GM23338 (cell line): ENCODE measurements at regions not wholly inside any gene's neighbourhood (a gene's known extent, or its start where the extent isn't known, plus 50 kb on each side); places are given as distances from the start of the nearest gene placed in this dataset.
"Not testable (repeated sequence)": the region's sequence is repeated elsewhere in the genome, so short reads cannot be mapped to it uniquely, and the experiment has no call there.

ENCODE experiments used
- ATAC-seq: fragments of 200-7000 bp; cut with Tn5 transposase; 3 replicates; pipeline ENCODE4 v1.9.1; 2020
- DNase-seq: peaks from one replicate; pipeline ENCODE4 v3.0.0-alpha.2; 2015; ENCODE audit warnings: low spot score
- H2AFZ ChIP-seq: fragments of 200-600 bp; sonication (generic); 2 replicates; pipeline ENCODE4 v1.8.0; 2016; ENCODE audit warnings: antibody characterized with exemption, mild to moderate bottlenecking, moderate library complexity
- H3F3A ChIP-seq: fragments of 200-600 bp; sonication (generic); replicated peaks from 2 replicates; pipeline ENCODE4 v1.8.0; 2017; ENCODE audit warnings: antibody characterized with exemption, mixed run types, low read depth
- H3K27ac ChIP-seq: fragments of 200-600 bp; sonication (generic); 2 replicates; pipeline ENCODE4 v1.6.1; 2016; ENCODE audit warnings: low read depth
- H3K27me3 ChIP-seq: fragments of 200-600 bp; sonication (generic); 2 replicates; pipeline ENCODE4 v1.8.0; 2016; ENCODE audit warnings: mild to moderate bottlenecking, mixed run types, moderate library complexity; ENCODE audit not compliant: insufficient read depth
- H3K36me3 ChIP-seq: fragments of 200-600 bp; sonication (generic); 2 replicates; pipeline ENCODE4 v1.8.0; 2016; ENCODE audit warnings: mild to moderate bottlenecking; ENCODE audit not compliant: insufficient read depth
- H3K4me1 ChIP-seq: fragments of 200-600 bp; sonication (generic); 2 replicates; pipeline ENCODE4 v1.8.0; 2016; ENCODE audit warnings: mild to moderate bottlenecking, moderate library complexity; ENCODE audit not compliant: insufficient read depth
- H3K4me2 ChIP-seq: fragments of 200-600 bp; sonication (generic); 2 replicates; pipeline ENCODE4 v1.7.1; 2017; ENCODE audit warnings: mixed run types
- H3K4me3 ChIP-seq: fragments of 200-600 bp; sonication (generic); 2 replicates; pipeline ENCODE4 v1.6.1; 2016; ENCODE audit warnings: mixed run types
- H3K79me2 ChIP-seq: fragments of 200-600 bp; sonication (generic); replicated peaks from 2 replicates; pipeline ENCODE4 v1.8.0; 2017; ENCODE audit warnings: mild to moderate bottlenecking; ENCODE audit not compliant: insufficient read depth
- H3K9me2 ChIP-seq: fragments of 200-600 bp; sonication (generic); 2 replicates; pipeline ENCODE4 v1.8.0; 2017; ENCODE audit not compliant: insufficient read depth
- H4K20me1 ChIP-seq: fragments of 200-600 bp; sonication (generic); replicated peaks from 2 replicates; pipeline ENCODE4 v1.8.0; 2017; ENCODE audit warnings: mild to moderate bottlenecking; ENCODE audit not compliant: insufficient read depth
- H3K27ac Mint-ChIP-seq: 2 replicates; pipeline ENCODE4 v1.8.0; 2020; ENCODE audit warnings: inconsistent platforms, mild to moderate bottlenecking, moderate library complexity, mixed read lengths
- H3K27me3 Mint-ChIP-seq: 3 replicates; pipeline ENCODE4 v1.8.0; 2022; ENCODE audit warnings: low read depth, mild to moderate bottlenecking, moderate library complexity, mixed read lengths, inconsistent platforms; ENCODE audit not compliant: insufficient read depth, poor library complexity
- H3K36me3 Mint-ChIP-seq: 3 replicates; pipeline ENCODE4 v1.8.0; 2021; ENCODE audit warnings: low read depth, mild to moderate bottlenecking, inconsistent platforms, moderate library complexity, mixed read lengths
- H3K4me1 Mint-ChIP-seq: 3 replicates; pipeline ENCODE4 v1.8.0; 2020; ENCODE audit warnings: mild to moderate bottlenecking, inconsistent platforms, mixed read lengths
- H3K4me3 Mint-ChIP-seq: 3 replicates; pipeline ENCODE4 v1.8.0; 2021; ENCODE audit warnings: moderate library complexity, mild to moderate bottlenecking, inconsistent platforms, mixed read lengths
- H3K9me3 Mint-ChIP-seq: 3 replicates; pipeline ENCODE4 v1.8.0; 2020; ENCODE audit warnings: moderate library complexity, mild to moderate bottlenecking, inconsistent platforms, mixed read lengths
- CREB1 ChIP-seq: fragments of 250-450 bp; sonication (Bioruptor Pico); IDR thresholded peaks from 2 replicates; pipeline ENCODE4 v1.5.0; 2020; ENCODE audit warnings: low read depth, mild to moderate bottlenecking, moderate library complexity
- EZH2 ChIP-seq: fragments of 200-600 bp; sonication (generic); IDR thresholded peaks from one replicate; pipeline ENCODE4 v1.8.0; 2017; ENCODE audit warnings: antibody characterized with exemption, mild to moderate bottlenecking, low read depth; ENCODE audit not compliant: unreplicated experiment
- EZH2phosphoT487 ChIP-seq: fragments of 200-600 bp; sonication (generic); IDR thresholded peaks from one replicate; pipeline ENCODE4 v1.8.1; 2018; ENCODE audit warnings: antibody characterized with exemption; ENCODE audit not compliant: unreplicated experiment
- JUNB ChIP-seq: IDR thresholded peaks from one replicate; pipeline ENCODE4 v1.6.1; 2016; ENCODE audit warnings: antibody characterized with exemption; ENCODE audit not compliant: unreplicated experiment
- POLR2AphosphoS5 ChIP-seq: IDR thresholded peaks from 2 replicates; pipeline ENCODE4 v1.6.1; 2016; ENCODE audit warnings: antibody characterized with exemption, low read depth
- STAT1 ChIP-seq: IDR thresholded peaks from one replicate; pipeline ENCODE4 v1.6.1; 2016; ENCODE audit warnings: antibody characterized with exemption; ENCODE audit not compliant: unreplicated experiment
- ZNF114 ChIP-seq: fragments of 250-450 bp; sonication (Bioruptor Pico); IDR thresholded peaks from 2 replicates; pipeline ENCODE4 v1.5.0; 2020; ENCODE audit warnings: mild to moderate bottlenecking, moderate library complexity
- ZNF331 ChIP-seq: fragments of 250-450 bp; sonication (Bioruptor Pico); IDR thresholded peaks from 2 replicates; pipeline ENCODE4 v1.5.0; 2020; ENCODE audit warnings: low read depth, mild to moderate bottlenecking, moderate library complexity
- TF ChIP-seq, protein P1 (sequence below): fragments of 250-450 bp; sonication (Bioruptor Pico); IDR thresholded peaks from 2 replicates; pipeline ENCODE4 v1.5.0; 2020; ENCODE audit warnings: mild to moderate bottlenecking, moderate library complexity
- TF ChIP-seq, protein P2 (sequence below): IDR thresholded peaks from one replicate; pipeline ENCODE4 v1.6.1; 2018; ENCODE audit warnings: antibody characterized with exemption; ENCODE audit not compliant: unreplicated experiment

DNA sequence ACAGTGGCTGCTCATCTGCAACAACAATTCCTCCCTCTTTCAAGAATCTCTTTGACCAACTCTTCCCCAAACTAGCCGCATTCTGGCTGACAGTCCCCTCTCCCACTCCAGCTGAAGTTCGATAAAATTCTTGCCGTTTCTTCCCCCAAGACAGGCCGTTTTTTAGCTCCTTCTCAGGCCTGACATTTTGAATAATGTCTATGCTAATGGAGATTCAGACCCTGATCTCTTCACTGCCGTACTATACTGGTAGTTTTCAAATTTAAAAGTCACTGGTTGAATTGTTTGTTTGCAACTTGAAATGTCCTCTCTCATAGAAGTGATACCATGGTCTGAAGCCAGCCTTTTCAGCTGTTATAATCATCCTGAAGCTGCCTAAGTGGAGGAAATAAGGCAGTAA, 65.9 kb upstream of the AMN1 start:
- no peaks in the 10 kb centered on the region for H3K9me2 ChIP-seq
- no peak overlapping the region for H3K27ac ChIP-seq
- no peak overlapping the region for H3K4me3 ChIP-seq
- no peak for ATAC-seq
- H4K20me1 ChIP-seq: no peaks in the 10 kb centered on the region
- no peak overlapping the region for H3K4me2 ChIP-seq
- peaks cover 10% of the 10 kb centered on the region; the same call in 1 of the 3 replicates for H3K4me1 Mint-ChIP-seq
- H2AFZ ChIP-seq: peak overlapping the region; percentile 90
- H3K79me2 ChIP-seq: no peaks in the 10 kb centered on the region
- H3K36me3 Mint-ChIP-seq: no peaks in the 10 kb centered on the region
- no peak overlapping the region for H3K4me3 Mint-ChIP-seq
- no peaks in the 10 kb centered on the region for H3K9me3 Mint-ChIP-seq
- H3F3A ChIP-seq: no peaks in the 10 kb centered on the region
- no peak overlapping the region for H3K27ac Mint-ChIP-seq
- no peaks in the 10 kb centered on the region for H3K27me3 ChIP-seq
- H3K4me1 ChIP-seq: no peaks in the 10 kb centered on the region
- H3K36me3 ChIP-seq: no peaks in the 10 kb centered on the region
- H3K27me3 Mint-ChIP-seq: peaks cover 9% of the 10 kb centered on the region
- TF ChIP-seq EZH2phosphoT487 (no peak), STAT1 (no peak), EZH2 (no peak), POLR2AphosphoS5 (no peak), ZNF331 (CRISPR knock-in tag) (no peak), CREB1 (no peak), ZNF114 (CRISPR knock-in tag) (no peak), JUNB (no peak)
- TF ChIP-seq, protein P1, sequence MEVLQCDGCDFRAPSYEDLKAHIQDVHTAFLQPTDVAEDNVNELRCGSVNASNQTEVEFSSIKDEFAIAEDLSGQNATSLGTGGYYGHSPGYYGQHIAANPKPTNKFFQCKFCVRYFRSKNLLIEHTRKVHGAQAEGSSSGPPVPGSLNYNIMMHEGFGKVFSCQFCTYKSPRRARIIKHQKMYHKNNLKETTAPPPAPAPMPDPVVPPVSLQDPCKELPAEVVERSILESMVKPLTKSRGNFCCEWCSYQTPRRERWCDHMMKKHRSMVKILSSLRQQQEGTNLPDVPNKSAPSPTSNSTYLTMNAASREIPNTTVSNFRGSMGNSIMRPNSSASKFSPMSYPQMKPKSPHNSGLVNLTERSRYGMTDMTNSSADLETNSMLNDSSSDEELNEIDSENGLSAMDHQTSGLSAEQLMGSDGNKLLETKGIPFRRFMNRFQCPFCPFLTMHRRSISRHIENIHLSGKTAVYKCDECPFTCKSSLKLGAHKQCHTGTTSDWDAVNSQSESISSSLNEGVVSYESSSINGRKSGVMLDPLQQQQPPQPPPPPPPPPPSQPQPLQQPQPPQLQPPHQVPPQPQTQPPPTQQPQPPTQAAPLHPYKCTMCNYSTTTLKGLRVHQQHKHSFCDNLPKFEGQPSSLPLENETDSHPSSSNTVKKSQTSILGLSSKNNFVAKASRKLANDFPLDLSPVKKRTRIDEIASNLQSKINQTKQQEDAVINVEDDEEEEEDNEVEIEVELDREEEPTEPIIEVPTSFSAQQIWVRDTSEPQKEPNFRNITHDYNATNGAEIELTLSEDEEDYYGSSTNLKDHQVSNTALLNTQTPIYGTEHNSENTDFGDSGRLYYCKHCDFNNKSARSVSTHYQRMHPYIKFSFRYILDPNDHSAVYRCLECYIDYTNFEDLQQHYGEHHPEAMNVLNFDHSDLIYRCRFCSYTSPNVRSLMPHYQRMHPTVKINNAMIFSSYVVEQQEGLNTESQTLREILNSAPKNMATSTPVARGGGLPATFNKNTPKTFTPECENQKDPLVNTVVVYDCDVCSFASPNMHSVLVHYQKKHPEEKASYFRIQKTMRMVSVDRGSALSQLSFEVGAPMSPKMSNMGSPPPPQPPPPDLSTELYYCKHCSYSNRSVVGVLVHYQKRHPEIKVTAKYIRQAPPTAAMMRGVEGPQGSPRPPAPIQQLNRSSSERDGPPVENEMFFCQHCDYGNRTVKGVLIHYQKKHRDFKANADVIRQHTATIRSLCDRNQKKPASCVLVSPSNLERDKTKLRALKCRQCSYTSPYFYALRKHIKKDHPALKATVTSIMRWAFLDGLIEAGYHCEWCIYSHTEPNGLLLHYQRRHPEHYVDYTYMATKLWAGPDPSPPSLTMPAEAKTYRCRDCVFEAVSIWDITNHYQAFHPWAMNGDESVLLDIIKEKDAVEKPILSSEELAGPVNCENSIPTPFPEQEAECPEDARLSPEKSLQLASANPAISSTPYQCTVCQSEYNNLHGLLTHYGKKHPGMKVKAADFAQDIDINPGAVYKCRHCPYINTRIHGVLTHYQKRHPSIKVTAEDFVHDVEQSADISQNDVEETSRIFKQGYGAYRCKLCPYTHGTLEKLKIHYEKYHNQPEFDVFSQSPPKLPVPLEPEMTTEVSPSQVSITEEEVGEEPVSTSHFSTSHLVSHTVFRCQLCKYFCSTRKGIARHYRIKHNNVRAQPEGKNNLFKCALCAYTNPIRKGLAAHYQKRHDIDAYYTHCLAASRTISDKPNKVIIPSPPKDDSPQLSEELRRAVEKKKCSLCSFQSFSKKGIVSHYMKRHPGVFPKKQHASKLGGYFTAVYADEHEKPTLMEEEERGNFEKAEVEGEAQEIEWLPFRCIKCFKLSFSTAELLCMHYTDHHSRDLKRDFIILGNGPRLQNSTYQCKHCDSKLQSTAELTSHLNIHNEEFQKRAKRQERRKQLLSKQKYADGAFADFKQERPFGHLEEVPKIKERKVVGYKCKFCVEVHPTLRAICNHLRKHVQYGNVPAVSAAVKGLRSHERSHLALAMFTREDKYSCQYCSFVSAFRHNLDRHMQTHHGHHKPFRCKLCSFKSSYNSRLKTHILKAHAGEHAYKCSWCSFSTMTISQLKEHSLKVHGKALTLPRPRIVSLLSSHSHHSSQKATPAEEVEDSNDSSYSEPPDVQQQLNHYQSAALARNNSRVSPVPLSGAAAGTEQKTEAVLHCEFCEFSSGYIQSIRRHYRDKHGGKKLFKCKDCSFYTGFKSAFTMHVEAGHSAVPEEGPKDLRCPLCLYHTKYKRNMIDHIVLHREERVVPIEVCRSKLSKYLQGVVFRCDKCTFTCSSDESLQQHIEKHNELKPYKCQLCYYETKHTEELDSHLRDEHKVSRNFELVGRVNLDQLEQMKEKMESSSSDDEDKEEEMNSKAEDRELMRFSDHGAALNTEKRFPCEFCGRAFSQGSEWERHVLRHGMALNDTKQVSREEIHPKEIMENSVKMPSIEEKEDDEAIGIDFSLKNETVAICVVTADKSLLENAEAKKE (CRISPR knock-in tag): no peak
- TF ChIP-seq, protein P2, sequence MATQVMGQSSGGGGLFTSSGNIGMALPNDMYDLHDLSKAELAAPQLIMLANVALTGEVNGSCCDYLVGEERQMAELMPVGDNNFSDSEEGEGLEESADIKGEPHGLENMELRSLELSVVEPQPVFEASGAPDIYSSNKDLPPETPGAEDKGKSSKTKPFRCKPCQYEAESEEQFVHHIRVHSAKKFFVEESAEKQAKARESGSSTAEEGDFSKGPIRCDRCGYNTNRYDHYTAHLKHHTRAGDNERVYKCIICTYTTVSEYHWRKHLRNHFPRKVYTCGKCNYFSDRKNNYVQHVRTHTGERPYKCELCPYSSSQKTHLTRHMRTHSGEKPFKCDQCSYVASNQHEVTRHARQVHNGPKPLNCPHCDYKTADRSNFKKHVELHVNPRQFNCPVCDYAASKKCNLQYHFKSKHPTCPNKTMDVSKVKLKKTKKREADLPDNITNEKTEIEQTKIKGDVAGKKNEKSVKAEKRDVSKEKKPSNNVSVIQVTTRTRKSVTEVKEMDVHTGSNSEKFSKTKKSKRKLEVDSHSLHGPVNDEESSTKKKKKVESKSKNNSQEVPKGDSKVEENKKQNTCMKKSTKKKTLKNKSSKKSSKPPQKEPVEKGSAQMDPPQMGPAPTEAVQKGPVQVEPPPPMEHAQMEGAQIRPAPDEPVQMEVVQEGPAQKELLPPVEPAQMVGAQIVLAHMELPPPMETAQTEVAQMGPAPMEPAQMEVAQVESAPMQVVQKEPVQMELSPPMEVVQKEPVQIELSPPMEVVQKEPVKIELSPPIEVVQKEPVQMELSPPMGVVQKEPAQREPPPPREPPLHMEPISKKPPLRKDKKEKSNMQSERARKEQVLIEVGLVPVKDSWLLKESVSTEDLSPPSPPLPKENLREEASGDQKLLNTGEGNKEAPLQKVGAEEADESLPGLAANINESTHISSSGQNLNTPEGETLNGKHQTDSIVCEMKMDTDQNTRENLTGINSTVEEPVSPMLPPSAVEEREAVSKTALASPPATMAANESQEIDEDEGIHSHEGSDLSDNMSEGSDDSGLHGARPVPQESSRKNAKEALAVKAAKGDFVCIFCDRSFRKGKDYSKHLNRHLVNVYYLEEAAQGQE: no peak
- DNase-seq: no peak

DNA sequence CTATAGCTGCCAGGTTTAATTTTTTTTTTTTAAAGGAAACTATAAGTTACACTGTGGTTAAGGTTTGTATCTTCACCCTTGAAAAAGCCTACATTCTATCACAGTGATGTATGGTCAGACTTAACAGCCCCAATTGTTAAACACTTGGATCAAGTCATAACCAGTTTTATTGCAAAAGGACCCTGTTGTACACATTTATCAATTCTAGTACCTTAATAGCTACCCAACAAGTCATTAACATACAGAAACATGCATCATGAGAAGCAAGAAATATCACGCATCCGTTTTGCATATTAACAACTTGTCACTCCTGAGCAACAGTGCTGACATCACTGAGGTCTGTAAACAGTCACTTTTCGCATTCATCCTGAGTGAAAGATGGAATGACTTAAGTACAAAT, 62.4 kb upstream of the AMN1 start:
- H3K4me3 Mint-ChIP-seq, H3K36me3 ChIP-seq, H3K4me2 ChIP-seq, H3K36me3 Mint-ChIP-seq, H3F3A ChIP-seq, DNase-seq, H3K79me2 ChIP-seq, H3K4me1 ChIP-seq, ATAC-seq, H3K9me2 ChIP-seq, H2AFZ ChIP-seq, H3K27me3 ChIP-seq, H3K27ac ChIP-seq, H3K4me3 ChIP-seq, H3K27ac Mint-ChIP-seq, H3K9me3 Mint-ChIP-seq, H3K4me1 Mint-ChIP-seq, H3K27me3 Mint-ChIP-seq, H4K20me1 ChIP-seq: not testable (repeated sequence)
